Fibroblast of pulmonary artery (primary cell): ENCODE measurements at regions not wholly inside any gene's neighbourhood (a gene's known extent, or its start where the extent isn't known, plus 50 kb on each side); places are given as distances from the start of the nearest gene placed in this dataset.

ENCODE experiments used
- DNase-seq: peaks from one replicate; pipeline ENCODE4 v3.0.0-alpha.2; 2010; ENCODE audit warnings: low read depth
- H3K4me3 ChIP-seq: replicated peaks from 2 replicates; pipeline ENCODE4 v1.5.1; 2011; ENCODE audit warnings: low read depth, mild to moderate bottlenecking, control low read depth, low read length, moderate library complexity
- CTCF ChIP-seq: IDR thresholded peaks from 2 replicates; pipeline ENCODE4 v1.5.1; 2011; ENCODE audit warnings: mild to moderate bottlenecking, control low read depth, low read length, inconsistent platforms; ENCODE audit errors: missing control alignments

GRCh38 chr1:215001419-215002021 is 81.0 kb upstream of the KCNK2 start:
- no peak for DNase-seq
- TF ChIP-seq CTCF: no peak
- no peak overlapping the region for H3K4me3 ChIP-seq

- H3K4me3 ChIP-seq: no peak overlapping the region
- TF ChIP-seq CTCF: no peak
- DNase-seq: peak; percentile 69
Measured at GRCh38 chr1:215002471-215002870, 80.1 kb upstream of the KCNK2 start.

- no peak for DNase-seq
- H3K4me3 ChIP-seq: no peak overlapping the region
- TF ChIP-seq CTCF: no peak
Measured at GRCh38 chr1:215003686-215004085, 78.9 kb upstream of the KCNK2 start.

- no peak overlapping the region for H3K4me3 ChIP-seq
- DNase-seq: no peak
- TF ChIP-seq CTCF: no peak
Measured at GRCh38 chr1:215004121-215004827, 78.3 kb upstream of the KCNK2 start.

GRCh38 chr1:215005078-215005477 is 77.5 kb upstream of the KCNK2 start:
- DNase-seq: no peak
- TF ChIP-seq CTCF: no peak
- no peak overlapping the region for H3K4me3 ChIP-seq

- TF ChIP-seq CTCF: no peak
- no peak for DNase-seq
- no peak overlapping the region for H3K4me3 ChIP-seq
Measured at GRCh38 chr1:215005656-215006345, 76.7 kb upstream of the KCNK2 start.
